ENCODE measurements at regions not wholly inside any gene's neighbourhood (a gene's known extent, or its start where the extent isn't known, plus 50 kb on each side); places are given as distances from the start of the nearest gene placed in this dataset.
"Not testable (repeated sequence)": the region's sequence is repeated elsewhere in the genome, so short reads cannot be mapped to it uniquely, and the experiment has no call there.

- not testable (repeated sequence) for DNase-seq
Measured at GRCh38 chr1:146630302-146630701, 307.8 kb upstream of the NBPF12 start.

- DNase-seq = not testable (repeated sequence)
Measured at GRCh38 chr1:146618582-146618981, 319.5 kb upstream of the NBPF12 start.

- DNase-seq = not testable (repeated sequence)
Measured at GRCh38 chr1:146604681-146605080, 333.4 kb upstream of the NBPF12 start.

GRCh38 chr1:146600720-146601307 is 337.3 kb upstream of the NBPF12 start:
- DNase-seq = not testable (repeated sequence)

- not testable (repeated sequence) for DNase-seq
Measured at GRCh38 chr1:146599906-146600305, 338.2 kb upstream of the NBPF12 start.

- not testable (repeated sequence) for DNase-seq
Measured at GRCh38 chr1:146581229-146581628, 352.4 kb upstream of the NOTCH2NLA start.

GRCh38 chr1:146567541-146567940 is 338.7 kb upstream of the NOTCH2NLA start:
- DNase-seq = not testable (repeated sequence)

GRCh38 chr1:146558032-146558431 is 329.2 kb upstream of the NOTCH2NLA start:
- not testable (repeated sequence) for DNase-seq

GRCh38 chr1:146556405-146556804 is 327.6 kb upstream of the NOTCH2NLA start:
- not testable (repeated sequence) for DNase-seq

- DNase-seq = not testable (repeated sequence)
Measured at GRCh38 chr1:146552414-146552813, 323.6 kb upstream of the NOTCH2NLA start.

- not testable (repeated sequence) for DNase-seq
Measured at GRCh38 chr1:146548684-146549083, 319.9 kb upstream of the NOTCH2NLA start.

- not testable (repeated sequence) for DNase-seq
Measured at GRCh38 chr1:146546189-146546588, 317.4 kb upstream of the NOTCH2NLA start.

GRCh38 chr1:146537775-146538373 is 309.1 kb upstream of the NOTCH2NLA start:
- not testable (repeated sequence) for DNase-seq

- not testable (repeated sequence) for DNase-seq
Measured at GRCh38 chr1:146536028-146536427, 307.2 kb upstream of the NOTCH2NLA start.

GRCh38 chr1:146535575-146535974 is 306.8 kb upstream of the NOTCH2NLA start:
- DNase-seq = not testable (repeated sequence)

GRCh38 chr1:146530958-146531357 is 302.1 kb upstream of the NOTCH2NLA start:
- DNase-seq = not testable (repeated sequence)

- not testable (repeated sequence) for DNase-seq
Measured at GRCh38 chr1:146522812-146523211, 294.0 kb upstream of the NOTCH2NLA start.

GRCh38 chr1:146522345-146522744 is 293.5 kb upstream of the NOTCH2NLA start:
- not testable (repeated sequence) for DNase-seq

GRCh38 chr1:146521804-146522203 is 293.0 kb upstream of the NOTCH2NLA start:
- not testable (repeated sequence) for DNase-seq

- DNase-seq = not testable (repeated sequence)
Measured at GRCh38 chr1:146513754-146514153, 284.9 kb upstream of the NOTCH2NLA start.

GRCh38 chr1:146511047-146511777 is 282.4 kb upstream of the NOTCH2NLA start:
- DNase-seq = not testable (repeated sequence)

GRCh38 chr1:146510248-146510983 is 281.6 kb upstream of the NOTCH2NLA start:
- not testable (repeated sequence) for DNase-seq

GRCh38 chr1:146504121-146504520 is 275.3 kb upstream of the NOTCH2NLA start:
- DNase-seq = not testable (repeated sequence)

Data from NCI-H1105 (cell line).